Stimulated activated naive CD8-positive, alpha-beta T cell treated with anti-CD3 and anti-CD28 coated beads, Interleukin-15, amount 100 ng/mL, for 72 hours (primary cell): ENCODE measurements at regions not wholly inside any gene's neighbourhood (a gene's known extent, or its start where the extent isn't known, plus 50 kb on each side); places are given as distances from the start of the nearest gene placed in this dataset.
"Not testable (repeated sequence)": the region's sequence is repeated elsewhere in the genome, so short reads cannot be mapped to it uniquely, and the experiment has no call there.

Experiments
- ATAC-seq: fragments of 150-1000 bp; cut with Tn5 transposase; 2 replicates; pipeline ENCODE4 v1.10.0; 2021; ENCODE audit warnings: mild to moderate bottlenecking, moderate library complexity
- DNase-seq, 2 donors: peaks; one replicate each; pipeline ENCODE4 v3.0.0; 2021 to 2022
- H3K27ac Mint-ChIP-seq, 2 donors: one replicate each; pipeline ENCODE4 v1.8.0; 2022; ENCODE audit warnings: mild to moderate bottlenecking in 2 of 2, mixed read lengths in 2 of 2, moderate library complexity in 2 of 2
- H3K27me3 Mint-ChIP-seq: one replicate; pipeline ENCODE4 v1.8.0; 2022; ENCODE audit warnings: mixed read lengths
- H3K4me1 Mint-ChIP-seq: one replicate; pipeline ENCODE4 v1.8.0; 2022; ENCODE audit warnings: mild to moderate bottlenecking, mixed read lengths
- H3K4me3 Mint-ChIP-seq, 2 donors: one replicate each; pipeline ENCODE4 v1.8.0; 2022; ENCODE audit warnings: mild to moderate bottlenecking in 2 of 2, mixed read lengths in 2 of 2, moderate library complexity in 1 of 2
- H3K9me3 Mint-ChIP-seq, 2 donors: one replicate each; pipeline ENCODE4 v1.8.0; 2022; ENCODE audit warnings: mixed read lengths in 2 of 2

DNA sequence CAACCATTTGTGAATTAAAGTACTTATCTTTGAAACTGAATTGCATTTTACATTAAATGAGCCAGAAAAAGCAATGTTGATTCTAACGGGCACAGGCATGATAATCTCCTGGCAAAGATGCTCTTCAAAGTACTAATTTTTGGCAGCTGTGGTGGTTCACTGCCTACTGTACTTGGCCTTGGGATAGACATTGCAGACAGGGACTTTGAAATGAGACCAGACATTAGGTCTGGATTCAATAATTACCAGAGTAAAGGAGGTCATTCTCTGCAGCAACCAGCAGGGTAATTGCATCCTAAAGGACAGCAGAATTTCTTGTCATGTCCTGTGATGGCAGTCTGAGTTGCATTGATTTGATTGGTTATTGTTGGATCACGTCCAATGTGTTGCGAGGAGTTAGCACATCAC lies 986.5 kb downstream of the TDRD15 start:
- H3K4me1 Mint-ChIP-seq = no peaks in the 10 kb centered on the region
- no peak for ATAC-seq
- H3K9me3 Mint-ChIP-seq = peaks cover 0 to 13% of the 10 kb centered on the region in 2 donors
- H3K27me3 Mint-ChIP-seq = no peaks in the 10 kb centered on the region
- H3K27ac Mint-ChIP-seq = no peak overlapping the region
- H3K4me3 Mint-ChIP-seq = no peak overlapping the region
- no peak for DNase-seq

DNA sequence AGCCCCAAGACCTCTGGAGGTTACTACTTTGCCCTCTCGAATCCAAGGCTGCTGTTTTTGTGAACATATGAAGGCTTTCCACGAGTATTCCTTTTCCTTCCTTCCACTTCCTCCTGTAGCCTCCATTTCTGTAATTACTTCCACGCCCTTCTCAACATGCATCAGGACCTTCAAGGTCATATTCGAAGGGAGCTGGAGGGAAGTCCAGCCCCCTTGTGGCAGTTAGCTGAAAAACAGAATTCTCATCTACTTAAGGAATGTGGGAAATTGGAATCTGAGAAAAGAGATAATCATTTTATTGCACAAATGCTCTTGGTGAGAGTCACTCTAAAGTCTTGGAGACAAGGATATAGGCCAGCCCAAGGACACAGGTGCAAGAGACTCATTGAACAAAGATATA lies 1000.2 kb downstream of the TDRD15 start:
- Mint-ChIP-seq H3K27me3 (no peaks in the 10 kb centered on the region), H3K4me3 (no peak overlapping the region), H3K9me3 (peaks cover 17 to 29% of the 10 kb centered on the region in 2 donors), H3K27ac (peak overlapping the region in 1 of 2 donors; percentile 61), H3K4me1 (no peaks in the 10 kb centered on the region)
- DNase-seq (no peak), ATAC-seq (no peak)

- Mint-ChIP-seq H3K9me3 (peaks cover 17 to 29% of the 10 kb centered on the region in 2 donors), H3K4me1 (no peaks in the 10 kb centered on the region)
Observed at GRCh38 chr2:22126106-22126505, 1002.3 kb downstream of the TDRD15 start.

DNA sequence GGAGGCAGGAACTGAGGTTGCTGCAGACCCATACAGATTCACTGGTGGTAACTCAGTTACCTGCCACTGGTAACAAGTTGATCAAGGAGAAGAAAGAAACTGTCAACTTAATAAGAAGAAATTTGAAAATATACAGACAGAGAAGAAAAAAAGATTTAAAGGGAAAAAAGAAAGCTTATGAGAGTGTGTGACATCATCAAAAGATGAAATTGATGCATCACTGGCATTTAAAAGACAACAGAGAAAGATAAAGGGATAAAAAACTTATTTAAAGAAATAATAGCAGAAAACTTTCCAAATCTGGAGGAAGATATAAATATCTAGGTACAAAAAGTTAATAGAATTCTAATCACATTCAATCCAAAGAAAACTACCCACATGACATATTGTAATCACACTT lies 1003.2 kb downstream of the TDRD15 start:
- Mint-ChIP-seq H3K4me1 (no peaks in the 10 kb centered on the region), H3K4me3 (no peak overlapping the region), H3K27ac (no peak overlapping the region), H3K9me3 (peaks cover 17 to 29% of the 10 kb centered on the region in 2 donors), H3K27me3 (no peaks in the 10 kb centered on the region)
- ATAC-seq (no peak), DNase-seq (no peak)

More at GRCh38 chr2:22126106-22126505, 1002.3 kb downstream of the TDRD15 start:
- Mint-ChIP-seq H3K27ac (no peak overlapping the region), H3K27me3 (no peaks in the 10 kb centered on the region), H3K4me3 (no peak overlapping the region)
- no peak for DNase-seq
- no peak for ATAC-seq

- Mint-ChIP-seq H3K4me3 (no peak overlapping the region), H3K9me3 (peaks cover 14% of the 10 kb centered on the region in 2 donors), H3K4me1 (no peaks in the 10 kb centered on the region), H3K27ac (no peak overlapping the region), H3K27me3 (no peaks in the 10 kb centered on the region)
- no peak for ATAC-seq
- DNase-seq = no peak
Observed at GRCh38 chr2:22134421-22134820, 1010.7 kb downstream of the TDRD15 start.

DNA sequence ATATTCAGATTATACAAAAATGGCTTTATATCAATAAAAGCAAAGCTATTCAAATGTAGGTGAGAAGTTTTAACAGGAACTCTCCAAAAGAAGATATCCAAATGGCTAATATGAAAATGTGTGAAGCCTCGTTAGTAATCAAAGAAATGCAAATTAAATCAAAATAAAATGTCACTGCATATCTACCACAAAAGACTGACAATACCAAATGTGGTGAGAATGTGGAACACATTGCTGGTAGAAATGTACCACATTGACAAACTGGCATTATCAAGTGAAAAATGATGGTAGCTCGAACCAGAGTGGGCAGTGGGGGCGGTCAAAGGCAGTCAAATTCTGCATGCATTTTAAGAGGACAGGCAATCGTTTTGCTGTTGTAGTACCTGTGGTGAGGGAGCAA lies 1012.7 kb downstream of the TDRD15 start:
- DNase-seq = no peak
- Mint-ChIP-seq H3K4me3 (no peak overlapping the region), H3K27ac (no peak overlapping the region), H3K9me3 (peaks cover 22 to 25% of the 10 kb centered on the region in 2 donors), H3K4me1 (no peaks in the 10 kb centered on the region), H3K27me3 (no peaks in the 10 kb centered on the region)
- no peak for ATAC-seq

- no peaks in the 10 kb centered on the region for H3K27me3 Mint-ChIP-seq
- no peak overlapping the region for H3K27ac Mint-ChIP-seq
- no peak overlapping the region for H3K4me3 Mint-ChIP-seq
- H3K9me3 Mint-ChIP-seq = peaks cover 31 to 40% of the 10 kb centered on the region in 2 donors
- DNase-seq = no peak
- no peaks in the 10 kb centered on the region for H3K4me1 Mint-ChIP-seq
- ATAC-seq = no peak
Observed at GRCh38 chr2:22143840-22144239, 1020.1 kb downstream of the TDRD15 start.

GRCh38 chr2:22153931-22154613 lies 1030.3 kb downstream of the TDRD15 start:
- DNase-seq (no peak), ATAC-seq (no peak)
- H3K4me1 Mint-ChIP-seq = no peaks in the 10 kb centered on the region
- no peaks in the 10 kb centered on the region for H3K27me3 Mint-ChIP-seq
- H3K4me3 Mint-ChIP-seq = no peak overlapping the region
- H3K27ac Mint-ChIP-seq = no peak overlapping the region
- peaks cover 8 to 49% of the 10 kb centered on the region in 2 donors for H3K9me3 Mint-ChIP-seq

DNA sequence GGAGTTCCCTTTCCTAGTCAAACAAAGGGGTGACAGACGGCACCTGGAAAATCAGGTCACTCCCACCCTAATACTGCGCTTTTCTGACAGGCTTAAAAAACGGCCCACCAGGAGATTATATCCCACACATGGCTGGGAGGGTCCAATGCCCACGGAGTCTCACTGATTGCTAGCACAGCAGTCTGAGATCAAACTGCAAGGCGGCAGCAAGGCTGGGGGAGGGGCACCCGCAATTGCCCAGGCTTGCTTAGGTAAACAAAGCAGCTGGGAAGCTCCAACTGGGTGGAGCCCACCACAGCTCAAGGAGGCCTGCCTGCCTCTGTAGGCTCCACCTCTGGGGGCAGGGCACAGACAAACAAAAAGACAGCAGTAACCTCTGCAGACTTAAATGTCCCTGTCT lies 1032.9 kb downstream of the TDRD15 start:
- not testable (repeated sequence) for H3K4me1 Mint-ChIP-seq, ATAC-seq, DNase-seq, H3K27me3 Mint-ChIP-seq, H3K27ac Mint-ChIP-seq, H3K4me3 Mint-ChIP-seq
- H3K9me3 Mint-ChIP-seq = peaks cover 8 to 32% of the 10 kb centered on the region in 2 donors

- no peaks in the 10 kb centered on the region for H3K27me3 Mint-ChIP-seq
- DNase-seq = no peak
- H3K27ac Mint-ChIP-seq = no peak overlapping the region
- H3K4me1 Mint-ChIP-seq = no peaks in the 10 kb centered on the region
- H3K4me3 Mint-ChIP-seq = no peak overlapping the region
- peaks cover 13 to 28% of the 10 kb centered on the region in 2 donors for H3K9me3 Mint-ChIP-seq
- ATAC-seq = no peak
Observed at GRCh38 chr2:22167256-22167655, 1043.5 kb downstream of the TDRD15 start.

- Mint-ChIP-seq H3K9me3 (peaks cover 11 to 13% of the 10 kb centered on the region in 2 donors), H3K4me1 (no peaks in the 10 kb centered on the region), H3K4me3 (no peak overlapping the region), H3K27ac (no peak overlapping the region), H3K27me3 (no peaks in the 10 kb centered on the region)
- DNase-seq = no peak
- ATAC-seq = no peak
Observed at GRCh38 chr2:22175003-22175402, 1051.2 kb downstream of the TDRD15 start.

DNA sequence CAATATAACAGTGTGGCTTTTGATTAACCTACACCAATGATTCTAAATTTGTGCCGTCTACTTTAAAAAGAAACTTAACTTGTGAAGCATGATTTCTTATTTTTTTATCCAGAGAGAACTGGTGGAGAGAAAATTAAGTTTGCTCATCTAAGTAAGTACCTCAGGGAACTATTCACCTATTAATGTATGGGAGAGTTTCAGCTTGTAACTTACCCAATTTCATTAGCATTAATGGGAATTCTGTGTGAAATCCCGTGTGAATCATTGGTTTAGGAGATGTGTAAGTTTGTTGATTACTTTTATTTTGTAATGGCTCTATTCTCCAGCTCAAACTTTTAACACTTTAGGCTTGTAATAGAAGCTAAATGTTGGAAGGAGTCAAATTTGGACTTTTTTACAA lies 1061.5 kb downstream of the TDRD15 start:
- Mint-ChIP-seq H3K9me3 (no peaks in the 10 kb centered on the region), H3K4me1 (no peaks in the 10 kb centered on the region), H3K4me3 (no peak overlapping the region), H3K27ac (no peak overlapping the region), H3K27me3 (no peaks in the 10 kb centered on the region)
- no peak for ATAC-seq
- no peak for DNase-seq

DNA sequence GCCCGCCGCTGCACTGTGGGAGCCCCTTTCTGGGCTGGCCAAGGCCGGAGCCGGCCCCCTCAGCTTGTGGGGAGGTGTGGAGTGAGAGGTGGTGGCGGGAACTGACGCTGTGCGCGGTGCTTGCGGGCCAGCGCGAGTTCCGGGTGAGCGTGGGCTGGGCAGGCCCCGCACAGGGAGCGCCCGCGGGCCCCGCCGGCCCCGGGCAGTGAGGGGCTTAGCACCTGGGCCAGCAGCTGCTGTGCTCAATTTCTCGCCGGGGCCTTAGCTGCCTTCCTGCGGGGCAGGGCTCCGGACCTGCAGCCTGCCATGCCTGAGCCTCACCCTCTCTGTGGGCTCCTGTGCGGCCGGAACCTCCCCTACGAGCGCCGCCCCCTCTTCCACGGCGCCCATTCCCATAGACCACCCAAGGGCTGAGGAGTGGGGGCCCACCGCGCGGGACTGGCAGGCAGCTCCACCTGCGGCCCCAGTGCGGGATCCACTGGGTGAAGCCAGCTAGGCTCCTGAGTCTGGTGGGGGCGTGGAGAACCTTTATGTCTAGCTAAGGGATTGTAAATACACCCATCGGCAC lies 1062.6 kb downstream of the TDRD15 start:
- not testable (repeated sequence) for H3K27ac Mint-ChIP-seq, H3K4me3 Mint-ChIP-seq, H3K9me3 Mint-ChIP-seq, ATAC-seq, H3K4me1 Mint-ChIP-seq, DNase-seq, H3K27me3 Mint-ChIP-seq

- no peaks in the 10 kb centered on the region for H3K4me1 Mint-ChIP-seq
- H3K27me3 Mint-ChIP-seq = no peaks in the 10 kb centered on the region
- peaks cover 0 to 5% of the 10 kb centered on the region in 2 donors for H3K9me3 Mint-ChIP-seq
- ATAC-seq (no peak), DNase-seq (no peak)
- H3K27ac Mint-ChIP-seq = no peak overlapping the region
- no peak overlapping the region for H3K4me3 Mint-ChIP-seq
Observed at GRCh38 chr2:22189893-22190480, 1066.2 kb downstream of the TDRD15 start.

DNA sequence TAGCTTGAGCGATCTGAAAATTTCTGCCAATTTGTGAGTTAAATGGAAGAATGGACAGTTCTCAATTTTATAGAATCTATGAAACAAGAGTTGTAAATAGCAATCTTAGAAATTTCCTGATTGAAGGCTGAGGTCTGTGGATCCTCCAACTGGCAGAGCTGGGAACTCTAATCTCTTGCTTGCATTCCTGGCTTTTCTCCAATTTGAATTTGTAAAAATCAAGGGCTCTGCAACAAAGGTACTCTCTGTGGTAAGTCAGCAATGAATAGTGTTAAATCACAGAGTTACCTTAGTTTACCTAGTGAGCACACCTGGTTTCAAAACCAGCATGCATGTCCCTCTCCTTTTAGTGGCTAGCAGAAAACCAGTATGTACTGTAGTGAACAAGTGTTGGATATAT lies 1070.5 kb downstream of the TDRD15 start:
- no peaks in the 10 kb centered on the region for H3K27me3 Mint-ChIP-seq
- no peak overlapping the region for H3K4me3 Mint-ChIP-seq
- H3K4me1 Mint-ChIP-seq = no peaks in the 10 kb centered on the region
- peaks cover 0 to 5% of the 10 kb centered on the region in 2 donors for H3K9me3 Mint-ChIP-seq
- DNase-seq (no peak), ATAC-seq (no peak)
- H3K27ac Mint-ChIP-seq = no peak overlapping the region

- Mint-ChIP-seq H3K9me3 (peaks cover 0 to 5% of the 10 kb centered on the region in 2 donors), H3K27ac (no peak overlapping the region), H3K27me3 (no peaks in the 10 kb centered on the region), H3K4me3 (no peak overlapping the region), H3K4me1 (no peaks in the 10 kb centered on the region)
- no peak for DNase-seq
- ATAC-seq = no peak
Observed at GRCh38 chr2:22196806-22197205, 1073.0 kb downstream of the TDRD15 start.
